Lung (tissue), 11 donors: ENCODE measurements at regions not wholly inside any gene's neighbourhood (a gene's known extent, or its start where the extent isn't known, plus 50 kb on each side); places are given as distances from the start of the nearest gene placed in this dataset.
A peak's percentile ranks its signal among the peaks of the same experiment; 100 is the strongest.

Source experiments
- ATAC-seq: fragments of 200-7000 bp; cut with Tn5 transposase; one replicate; pipeline ENCODE4 v1.9.1; 2020; ENCODE audit warnings: moderate number of reproducible peaks; ENCODE audit not compliant: insufficient read depth, low FRiP score
- DNase-seq, 3 donors: peaks; one replicate each; pipeline ENCODE4 v3.0.0-alpha.2; 2013 to 2017
- H3K27ac ChIP-seq, 2 donors: one replicate each; pipeline ENCODE4 v1.5.1; 2013; ENCODE audit warnings: mild to moderate bottlenecking in 2 of 2, moderate library complexity in 2 of 2, control low read depth in 1 of 2, inconsistent platforms in 1 of 2, low read depth in 1 of 2, low read length in 1 of 2
- H3K27me3 ChIP-seq, 3 donors: one replicate each; pipeline ENCODE4 v1.5.1; 2013; ENCODE audit warnings: low read length in 2 of 3; ENCODE audit not compliant: control insufficient read depth in 3 of 3, insufficient read depth in 3 of 3
- H3K36me3 ChIP-seq, 4 donors: one replicate each; pipeline ENCODE4 v1.5.1; 2013; ENCODE audit warnings: low read length in 4 of 4, mild to moderate bottlenecking in 1 of 4, moderate library complexity in 1 of 4; ENCODE audit not compliant: control insufficient read depth in 4 of 4, insufficient read depth in 4 of 4
- H3K4me1 ChIP-seq, 5 donors: one replicate each; pipeline ENCODE4 v1.5.1; 2013; ENCODE audit warnings: low read length in 5 of 5, mild to moderate bottlenecking in 2 of 5, moderate library complexity in 1 of 5; ENCODE audit not compliant: control insufficient read depth in 5 of 5, insufficient read depth in 5 of 5
- H3K4me3 ChIP-seq: one replicate; pipeline ENCODE4 v1.5.1; 2013; ENCODE audit warnings: mild to moderate bottlenecking, control low read depth, moderate library complexity
- H3K9ac ChIP-seq, 2 donors: one replicate each; pipeline ENCODE4 v1.5.1; 2013; ENCODE audit warnings: low read length in 2 of 2, control low read depth in 1 of 2; ENCODE audit not compliant: insufficient read depth in 1 of 2
- H3K9me3 ChIP-seq, 4 donors: one replicate each; pipeline ENCODE4 v1.5.1; 2013; ENCODE audit warnings: low read length in 3 of 4, mild to moderate bottlenecking in 1 of 4, moderate library complexity in 1 of 4; ENCODE audit not compliant: control insufficient read depth in 4 of 4, insufficient read depth in 3 of 4
- CTCF ChIP-seq: IDR thresholded peaks from 2 replicates; pipeline ENCODE4 v1.5.1; 2012; ENCODE audit warnings: mild to moderate bottlenecking; ENCODE audit errors: control extremely low read depth, extremely low read depth
- WGBS, 2 donors: extraction: QIAGEN DNeasy Blood & Tissue Kit; methylation state at CpG; one replicate each; pipeline ENCODE4 v1.1.7; 2013; 5-methylcytosine and 5-hydroxymethylcytosine counted together
- donor health status: control.
- donor health status: control.
- donor health status: Bipolar disorder and iron deficiency.
- donor health status: healthy.
- donor health status: DM: yes; HTN: yes; CAD: no.

GRCh38 chr20:5675103-5676091 is 64.6 kb upstream of the GPCPD1 start:
- ATAC-seq (peak; percentile 46), DNase-seq (peak in 1 of 3 donors; percentile 44)
- peaks cover 0 to 5% (median 0%) of the 10 kb centered on the region in 5 donors for H3K4me1 ChIP-seq
- H3K27me3 ChIP-seq = no peaks in the 10 kb centered on the region
- no peak for TF ChIP-seq CTCF
- H3K27ac ChIP-seq = peak overlapping the region in 1 of 2 donors; percentile 56
- H3K36me3 ChIP-seq = no peaks in the 10 kb centered on the region
- H3K4me3 ChIP-seq = no peak overlapping the region
- 61 to 79% methylated on average over 12 of the region's 12 CpGs for WGBS, 2 donors
- H3K9ac ChIP-seq = no peak overlapping the region
- H3K9me3 ChIP-seq = no peaks in the 10 kb centered on the region

- no peak overlapping the region for H3K27ac ChIP-seq
- H3K36me3 ChIP-seq = no peaks in the 10 kb centered on the region
- 28 to 73% methylated on average over 3 of the region's 3 CpGs for WGBS, 2 donors
- DNase-seq (no peak), ATAC-seq (peak; percentile 33)
- H3K9ac ChIP-seq = no peak overlapping the region
- no peaks in the 10 kb centered on the region for H3K9me3 ChIP-seq
- no peak overlapping the region for H3K4me3 ChIP-seq
- TF ChIP-seq CTCF = no peak
- peaks cover 0 to 5% (median 0%) of the 10 kb centered on the region in 5 donors for H3K4me1 ChIP-seq
- no peaks in the 10 kb centered on the region for H3K27me3 ChIP-seq
These were observed 63.4 kb upstream of the GPCPD1 start for GRCh38 chr20:5674176-5674660.

- Histone ChIP-seq H3K27me3 (no peaks in the 10 kb centered on the region), H3K9me3 (no peaks in the 10 kb centered on the region), H3K4me1 (peaks cover 0 to 5% (median 0%) of the 10 kb centered on the region in 5 donors), H3K4me3 (no peak overlapping the region), H3K9ac (no peak overlapping the region), H3K27ac (no peak overlapping the region), H3K36me3 (no peaks in the 10 kb centered on the region)
- DNase-seq (no peak), ATAC-seq (no peak)
- TF ChIP-seq CTCF = no peak
- 91 to 94% methylated on average over 2 of the region's 2 CpGs for WGBS, 2 donors
These were observed 60.1 kb upstream of the GPCPD1 start for GRCh38 chr20:5670874-5671273.
